Skin of body (tissue), 1 donor: ENCODE measurements at regions not wholly inside any gene's neighbourhood (a gene's known extent, or its start where the extent isn't known, plus 50 kb on each side); places are given as distances from the start of the nearest gene placed in this dataset.

ENCODE experiments used
- DNase-seq: peaks from one replicate; lab custom pipeline; 2025; lab: John Stamatoyannopoulos, UW

DNA sequence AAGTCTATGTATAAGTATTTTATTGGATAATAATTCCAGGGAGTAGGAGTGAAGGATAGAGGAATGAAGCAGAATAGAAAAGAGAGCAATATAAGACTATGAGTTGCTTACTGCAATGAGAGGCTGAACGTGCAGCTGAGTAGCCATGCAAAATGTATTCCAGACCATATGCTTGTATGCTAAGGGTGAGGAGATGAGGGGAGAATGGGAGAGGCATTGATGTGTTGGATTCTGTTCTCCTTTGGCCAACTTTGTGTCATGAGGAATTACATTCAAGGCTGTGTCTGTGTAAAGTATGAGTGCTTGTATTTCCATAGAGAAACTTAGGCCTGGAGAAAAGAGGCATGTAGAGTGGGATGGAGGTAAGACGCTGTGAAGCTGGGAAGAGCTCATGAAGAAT is 301.8 kb downstream of the ARL6IP6 start:
- no peak for DNase-seq

DNA sequence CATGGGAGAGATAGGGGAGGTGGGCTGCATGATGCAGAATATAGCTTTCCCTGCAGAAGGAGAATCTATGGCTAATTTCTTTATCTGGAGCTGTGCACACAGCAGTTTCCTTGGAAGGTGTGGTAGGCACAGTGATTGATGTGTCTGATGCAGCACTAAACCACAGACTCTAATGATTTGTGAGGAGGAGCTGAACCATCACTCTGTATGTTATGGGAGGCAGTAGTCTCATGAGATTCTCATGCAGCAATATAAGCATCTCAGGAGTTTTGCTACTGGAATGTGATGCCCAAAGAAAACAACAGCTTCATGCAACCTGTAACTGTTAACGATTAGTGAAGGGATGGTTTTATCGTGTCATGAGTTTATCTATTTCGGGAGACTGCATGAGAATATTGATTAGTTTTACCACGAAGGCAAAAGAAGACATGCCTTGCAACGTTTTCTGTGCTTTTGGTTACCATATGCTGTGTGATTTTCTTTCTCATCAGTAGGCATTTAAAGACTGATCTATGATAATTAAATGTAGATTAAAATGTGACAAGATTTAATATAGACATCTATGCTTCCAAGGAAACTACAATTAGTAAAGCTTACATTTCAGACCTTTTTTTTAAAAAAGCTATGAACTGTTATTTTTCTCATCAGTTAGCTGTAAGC is 286.8 kb downstream of the ARL6IP6 start:
- no peak for DNase-seq

DNA sequence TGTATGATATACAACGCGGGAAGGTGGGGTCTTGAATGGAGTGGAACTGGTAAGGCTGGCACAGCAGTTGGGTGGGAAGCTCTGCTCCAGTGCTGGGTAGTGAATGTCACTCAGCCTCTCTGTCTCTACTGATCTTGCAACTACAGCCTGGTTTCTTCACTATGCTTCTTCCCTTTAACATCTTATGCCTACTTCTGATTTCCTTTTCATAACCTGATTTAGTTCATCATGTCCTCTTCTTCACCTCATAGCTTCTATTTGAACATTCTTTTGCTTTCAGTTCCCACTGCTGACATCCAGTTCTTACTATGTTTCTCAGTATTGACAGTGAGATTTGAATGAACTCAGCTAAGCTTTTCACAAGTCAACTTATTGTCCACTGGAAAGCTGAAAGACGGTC is 286.2 kb downstream of the ARL6IP6 start:
- no peak for DNase-seq

DNA sequence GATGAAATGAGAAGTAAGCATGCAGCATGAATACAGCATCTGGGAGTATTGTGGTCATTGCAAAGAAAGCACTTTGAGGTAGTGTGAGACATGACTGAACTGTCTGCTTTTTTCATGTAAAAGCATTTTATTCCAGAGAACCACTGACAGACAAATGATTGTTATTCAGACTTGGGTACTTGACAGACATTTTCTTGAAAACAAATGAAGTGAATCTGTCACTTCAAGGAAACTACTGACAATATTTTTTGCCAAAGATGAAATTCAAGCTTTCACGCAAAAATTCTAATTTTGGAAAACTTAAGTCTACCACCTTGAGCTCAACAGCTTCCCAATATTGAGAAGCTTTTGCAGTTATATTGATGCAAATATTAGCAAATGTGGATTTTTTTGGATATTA is 255.7 kb downstream of the ARL6IP6 start:
- DNase-seq: no peak

GRCh38 chr2:152971685-152972084 is 253.3 kb downstream of the ARL6IP6 start:
- no peak for DNase-seq

- no peak for DNase-seq
Measured at GRCh38 chr2:152962446-152962845, 244.0 kb downstream of the ARL6IP6 start.

DNA sequence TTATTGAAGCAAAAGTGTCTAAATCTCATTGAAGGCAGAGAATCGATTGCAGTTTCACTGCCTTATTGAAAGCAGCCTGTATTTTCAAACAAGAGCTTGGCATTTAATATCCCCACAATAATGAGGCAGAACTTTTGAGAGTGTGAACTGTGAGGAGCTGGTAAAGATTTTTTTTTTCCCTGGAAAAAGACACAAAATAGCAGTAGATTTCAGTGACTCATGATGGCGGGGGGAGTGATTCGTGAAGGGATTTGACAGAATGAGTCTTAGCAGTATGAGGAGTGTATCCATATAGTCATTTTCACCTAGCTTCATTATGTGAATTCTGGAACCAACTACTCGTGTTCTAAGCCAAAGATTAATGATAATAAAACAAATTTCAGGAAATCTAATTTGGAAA is 242.9 kb downstream of the ARL6IP6 start:
- no peak for DNase-seq

GRCh38 chr2:152950126-152950525 is 231.7 kb downstream of the ARL6IP6 start:
- no peak for DNase-seq

DNA sequence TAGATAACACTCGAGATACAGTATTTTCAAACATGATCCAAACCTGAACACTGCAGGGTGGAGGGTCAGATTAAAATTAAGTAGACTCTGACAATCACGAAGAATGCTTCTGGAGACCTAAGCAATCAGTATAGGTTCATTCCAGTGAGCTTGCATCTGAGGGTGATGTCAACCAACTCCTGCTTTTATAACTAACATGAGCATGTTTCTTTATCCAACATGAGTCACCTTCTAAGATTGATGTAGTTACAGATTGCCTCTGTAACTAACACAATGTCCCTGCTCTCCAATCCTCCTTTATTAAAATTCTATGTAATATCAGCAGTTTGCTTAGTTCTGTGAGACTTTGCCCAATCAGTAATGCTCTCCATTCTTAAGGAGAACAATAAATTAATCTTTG is 225.7 kb downstream of the ARL6IP6 start:
- DNase-seq: no peak

GRCh38 chr2:152942940-152943440 is 224.6 kb downstream of the ARL6IP6 start:
- no peak for DNase-seq

DNA sequence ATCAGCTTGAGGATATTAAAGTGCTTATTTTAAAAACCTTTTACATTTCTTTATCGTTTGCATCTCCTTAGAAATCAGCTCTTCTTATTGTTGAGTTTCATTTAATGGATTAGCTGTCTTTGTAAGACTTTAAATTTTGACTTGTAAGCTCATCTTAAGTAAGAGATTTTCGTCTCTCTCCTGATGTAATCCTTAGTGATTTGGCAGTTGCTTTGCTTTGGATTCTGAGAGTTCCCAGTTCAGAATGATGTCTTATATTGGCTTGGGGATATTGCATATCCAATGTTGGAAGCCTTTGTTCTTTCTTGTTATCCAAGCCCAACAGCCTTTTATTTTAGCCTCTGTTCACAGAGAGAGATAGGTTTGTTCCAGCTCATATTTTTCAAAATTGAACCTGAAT is 212.1 kb downstream of the ARL6IP6 start:
- DNase-seq: no peak

- DNase-seq: no peak
Measured at GRCh38 chr2:152929628-152930027, 211.2 kb downstream of the ARL6IP6 start.

DNA sequence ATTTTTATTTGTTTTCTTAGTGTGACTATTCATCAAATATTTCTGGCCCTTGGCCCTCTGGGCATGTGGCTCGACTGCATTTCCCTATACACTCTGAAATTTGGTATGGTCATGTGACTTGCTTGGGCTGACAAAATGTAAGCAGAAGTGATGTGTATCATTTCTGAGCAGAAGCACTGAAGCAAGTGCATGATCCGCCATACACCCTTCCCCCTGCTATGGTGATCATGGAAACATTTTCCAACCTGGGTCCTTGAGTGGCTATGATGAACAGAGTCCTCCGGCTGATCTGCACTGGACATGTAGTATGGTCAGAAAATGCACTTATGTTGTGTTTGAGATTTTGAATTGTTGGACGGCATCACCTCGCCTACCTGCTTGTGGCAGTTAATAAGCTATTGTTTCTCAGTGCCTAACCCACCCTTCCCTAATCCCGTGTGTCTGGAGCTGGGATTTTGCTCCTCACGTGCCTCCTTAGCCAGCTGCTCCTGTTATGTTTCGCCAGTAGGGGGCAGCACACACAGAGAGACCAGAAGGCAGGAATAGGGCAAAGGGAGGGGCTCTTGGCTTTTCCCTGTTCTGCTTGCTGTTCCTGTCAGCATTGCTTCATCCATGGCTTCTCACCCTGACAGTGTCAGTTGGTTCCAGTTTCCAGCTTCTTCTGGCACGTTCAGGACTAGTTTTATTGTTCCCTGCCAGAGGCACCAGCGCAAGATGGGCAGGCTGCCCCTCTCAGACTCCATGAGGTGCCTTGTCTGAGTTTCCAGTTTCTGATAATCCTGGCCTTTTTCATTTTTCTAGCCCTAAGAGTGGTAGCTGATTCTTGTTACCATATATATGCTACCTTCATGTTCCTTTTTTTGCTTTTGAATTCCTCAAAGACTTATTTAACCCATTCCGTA is 207.4 kb downstream of the ARL6IP6 start:
- no peak for DNase-seq

GRCh38 chr2:152924722-152925121 is 206.3 kb downstream of the ARL6IP6 start:
- DNase-seq: no peak

DNA sequence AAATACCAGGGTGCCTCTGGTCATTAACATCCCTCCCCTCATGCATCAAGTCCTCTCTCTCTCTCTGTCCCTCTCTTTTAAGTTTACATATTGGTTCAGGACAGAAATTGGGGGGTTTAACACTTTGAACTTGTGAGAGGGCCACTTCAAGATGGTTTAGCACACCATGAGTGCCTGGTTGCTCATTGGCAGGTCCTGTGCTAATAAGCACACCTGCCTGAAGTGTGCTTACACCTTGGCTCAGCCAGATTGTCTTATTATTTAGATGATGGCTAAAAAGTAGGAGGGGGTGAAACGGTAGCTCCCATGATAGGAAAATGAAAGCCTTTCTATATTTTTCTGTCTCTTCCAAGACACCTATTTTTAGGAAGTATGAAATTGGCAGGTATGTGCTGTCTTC is 205.8 kb downstream of the ARL6IP6 start:
- no peak for DNase-seq

DNA sequence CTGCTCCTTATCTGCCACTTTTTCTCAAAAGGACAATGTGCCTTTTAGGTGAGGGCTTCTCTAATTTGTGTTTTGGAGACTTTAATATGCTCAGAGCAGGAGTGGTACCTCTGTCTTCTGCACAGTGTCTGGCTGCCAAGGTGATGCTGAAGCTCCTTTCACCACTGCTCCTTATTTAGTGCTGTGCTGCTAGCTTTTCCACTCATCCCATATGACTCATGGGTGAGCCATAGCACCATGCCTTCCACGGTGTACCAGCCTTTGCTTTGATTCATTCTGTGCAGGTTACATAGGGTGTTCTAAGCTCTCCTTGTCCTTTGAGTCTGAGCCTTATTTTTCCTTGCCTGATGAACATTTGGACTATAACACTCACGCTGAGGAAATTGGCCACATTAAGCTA is 202.4 kb downstream of the ARL6IP6 start:
- no peak for DNase-seq

DNA sequence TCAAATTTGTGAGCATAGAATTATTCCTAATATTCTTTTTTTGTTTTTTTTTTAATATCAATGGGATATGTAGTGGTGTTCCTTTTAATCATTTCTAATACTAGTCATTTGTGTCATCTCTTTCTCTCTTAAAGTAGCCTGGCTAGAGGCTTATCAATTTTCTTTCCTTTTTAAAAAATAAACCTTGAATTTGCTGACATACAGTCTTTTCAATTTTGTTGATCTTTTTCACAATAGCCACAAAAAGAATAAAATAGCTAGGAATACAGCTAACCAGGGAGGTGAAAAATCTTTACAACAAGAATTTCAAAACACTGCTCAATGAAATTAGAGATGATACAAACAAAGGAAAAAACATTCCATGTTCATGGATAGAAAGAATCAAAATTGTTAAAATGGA is 192.6 kb downstream of the ARL6IP6 start:
- DNase-seq: no peak

- DNase-seq: no peak
Measured at GRCh38 chr2:152907046-152907445, 188.6 kb downstream of the ARL6IP6 start.

DNA sequence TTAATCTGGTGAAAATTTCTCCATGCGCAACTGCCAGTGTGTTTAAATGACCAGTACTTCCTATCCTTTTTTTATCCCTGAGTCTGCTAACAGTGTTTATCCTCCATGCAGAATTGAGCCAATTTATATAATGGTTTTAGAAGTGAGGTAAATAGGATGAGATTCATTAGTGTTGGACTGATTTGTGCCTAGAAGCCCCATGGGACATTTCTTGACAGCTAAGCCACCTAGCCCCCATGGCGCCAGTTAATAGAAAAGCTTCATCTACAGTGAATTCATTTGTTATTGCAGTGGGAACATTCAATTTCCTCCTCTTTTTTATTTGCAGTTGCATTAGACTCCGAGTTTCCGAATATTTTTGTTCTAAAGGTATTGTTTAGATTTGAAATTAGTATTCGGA is 175.6 kb downstream of the ARL6IP6 start:
- DNase-seq: no peak

DNA sequence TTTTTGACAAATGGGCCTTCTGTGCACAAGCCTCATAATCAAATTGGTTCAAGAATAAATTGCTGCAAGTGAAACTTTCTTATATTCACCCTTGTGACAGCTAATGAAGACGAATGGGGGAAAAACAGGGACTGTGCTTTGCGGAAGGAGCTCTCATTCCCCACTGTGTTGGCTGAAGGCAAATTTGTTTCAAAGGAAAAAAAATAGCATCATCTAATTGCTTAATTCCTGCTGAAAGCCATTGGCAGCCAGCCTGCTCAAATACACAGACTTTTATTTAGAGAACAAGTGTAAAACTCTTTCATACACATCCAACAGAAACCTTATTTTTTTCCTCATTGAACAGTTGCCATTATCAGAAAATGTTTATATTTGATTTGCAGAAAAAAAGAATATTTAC is 172.3 kb downstream of the ARL6IP6 start:
- DNase-seq: no peak

DNA sequence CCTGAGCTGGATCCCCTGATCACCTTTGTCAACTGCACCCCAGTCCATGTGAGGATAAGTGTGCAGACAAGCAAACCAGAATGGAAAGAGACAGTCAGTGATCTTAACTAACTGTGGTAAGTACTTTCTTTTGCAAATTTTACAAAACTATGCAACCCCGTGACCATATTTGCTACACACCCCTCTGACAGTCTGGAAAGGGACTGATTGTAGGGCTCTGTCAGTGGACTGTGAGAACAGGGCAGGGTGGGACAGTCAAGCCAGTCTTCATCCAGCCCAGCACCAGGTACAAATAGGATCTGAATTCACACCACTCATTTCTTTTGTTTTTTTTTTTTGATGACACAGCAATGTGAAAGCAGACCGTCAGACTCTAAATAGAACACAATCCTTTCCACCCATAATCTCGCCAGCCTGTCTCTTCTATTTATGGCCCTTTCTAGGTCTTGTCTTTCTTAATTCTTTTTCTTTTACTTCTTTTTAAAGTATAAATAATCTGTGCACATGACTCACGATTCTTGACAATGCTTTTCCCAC is 165.6 kb downstream of the ARL6IP6 start:
- no peak for DNase-seq

DNA sequence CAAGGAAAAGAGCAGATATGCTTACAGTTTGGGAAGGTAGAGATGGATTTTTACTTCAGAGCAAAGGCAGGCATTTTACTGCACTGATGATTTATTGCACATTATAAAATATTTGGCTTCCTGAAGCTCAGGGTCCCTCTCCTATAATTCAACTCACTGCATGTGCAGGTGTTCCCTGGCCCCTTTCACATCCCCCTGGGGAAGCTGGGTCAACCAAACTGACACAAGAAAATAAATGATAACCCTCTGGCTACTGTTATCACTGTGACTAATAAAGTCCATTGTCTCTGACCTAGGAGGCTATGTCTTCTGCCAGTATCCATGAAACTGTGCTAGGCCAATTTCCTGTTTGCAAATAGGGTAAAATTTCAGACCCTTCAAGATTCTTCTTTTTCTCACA is 163.1 kb downstream of the ARL6IP6 start:
- no peak for DNase-seq

GRCh38 chr2:152879275-152879674 is 160.9 kb downstream of the ARL6IP6 start:
- no peak for DNase-seq
